Esophagus muscularis mucosa (tissue), 4 donors: ENCODE measurements at regions not wholly inside any gene's neighbourhood (a gene's known extent, or its start where the extent isn't known, plus 50 kb on each side); places are given as distances from the start of the nearest gene placed in this dataset.

Experiments used
- CTCF ChIP-seq, 3 experiments: fragments of 200-600 bp in 2 of 3; fragments of 450-650 bp in 1 of 3; sonication (generic) in 2 of 3; IDR thresholded peaks; one replicate each; pipeline ENCODE4 v1.5.1; 2017 to 2019; ENCODE audit warnings: antibody characterized with exemption in 3 of 3, mild to moderate bottlenecking in 2 of 3, moderate library complexity in 1 of 3
- EP300 ChIP-seq: sonication (generic); formaldehyde crosslinking; IDR thresholded peaks from one replicate; pipeline ENCODE4 v1.6.1; 2017; ENCODE audit warnings: antibody characterized with exemption
- POLR2A ChIP-seq: fragments of 450-650 bp; IDR thresholded peaks from one replicate; pipeline ENCODE4 v1.6.1; 2017; ENCODE audit warnings: antibody characterized with exemption, moderate library complexity, mild to moderate bottlenecking, low read depth
- POLR2AphosphoS5 ChIP-seq, 2 donors: sonication (generic); formaldehyde crosslinking; IDR thresholded peaks; one replicate each; pipeline ENCODE4 v1.6.1; 2017; ENCODE audit warnings: antibody characterized with exemption in 2 of 2

GRCh38 chr5:44952376-44952775 is 143.6 kb downstream of the MRPS30 start:
- no peak for TF ChIP-seq POLR2A
- TF ChIP-seq CTCF (IDR thresholded peaks at IDR 0.05), result peak in 2 of 3 experiments; percentile 28 to 44
- TF ChIP-seq POLR2AphosphoS5 (IDR thresholded peaks at IDR 0.05), result no peak
- no peak for TF ChIP-seq EP300
